Mesothelial cell of epicardium (in vitro differentiated cells): ENCODE measurements at regions not wholly inside any gene's neighbourhood (a gene's known extent, or its start where the extent isn't known, plus 50 kb on each side); places are given as distances from the start of the nearest gene placed in this dataset.

Source experiments
- DNase-seq, 2 experiments: peaks; one replicate each; pipeline ENCODE4 v3.0.0; 2021; ENCODE audit warnings: low spot score in 2 of 2; ENCODE audit not compliant: unreplicated experiment in 2 of 2
- H3K27ac Mint-ChIP-seq: 2 replicates; pipeline ENCODE4 v1.8.0; 2021; ENCODE audit warnings: mixed read lengths
- H3K27me3 Mint-ChIP-seq: 2 replicates; pipeline ENCODE4 v1.8.0; 2021; ENCODE audit warnings: low read depth, mixed read lengths
- H3K36me3 Mint-ChIP-seq: 2 replicates; pipeline ENCODE4 v1.8.0; 2021; ENCODE audit warnings: mixed read lengths
- H3K4me1 Mint-ChIP-seq: 2 replicates; pipeline ENCODE4 v1.8.0; 2021; ENCODE audit warnings: mixed read lengths
- H3K4me3 Mint-ChIP-seq: 2 replicates; pipeline ENCODE4 v1.8.0; 2021; ENCODE audit warnings: mild to moderate bottlenecking, moderate library complexity, mixed read lengths
- H3K9me3 Mint-ChIP-seq: 2 replicates; pipeline ENCODE4 v1.8.0; 2021; ENCODE audit warnings: mixed read lengths
- TF ChIP-seq, protein P1 (sequence below): fragments of 200-600 bp; sonication (generic); IDR thresholded peaks from one replicate; pipeline ENCODE4 v1.5.0; 2021; ENCODE audit warnings: antibody characterized with exemption; ENCODE audit not compliant: unreplicated experiment

DNA sequence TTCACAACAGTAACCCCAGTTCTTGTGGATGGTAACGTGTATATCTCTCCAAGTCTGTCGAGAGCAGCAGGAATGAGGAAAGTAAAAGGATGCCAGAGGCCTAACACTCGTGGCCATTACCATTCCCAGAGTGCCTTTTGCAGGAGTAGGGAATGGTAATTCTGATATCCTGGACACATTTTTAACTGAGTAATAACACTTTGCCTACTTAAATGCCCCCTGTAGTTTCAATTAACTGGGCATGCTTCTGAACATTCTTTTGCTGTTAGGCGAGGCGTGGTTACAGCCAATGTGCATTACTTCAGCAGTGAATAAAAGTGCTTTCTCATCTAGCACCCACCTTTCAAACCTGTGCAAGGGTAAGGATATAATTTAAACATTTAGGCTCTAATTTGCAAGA, 258.5 kb upstream of the ADGRL2 start:
- H3K4me3 Mint-ChIP-seq = no peak overlapping the region
- DNase-seq = no peak
- H3K27ac Mint-ChIP-seq = no peak overlapping the region
- H3K4me1 Mint-ChIP-seq = peaks cover 17% of the 10 kb centered on the region
- TF ChIP-seq, protein P1, sequence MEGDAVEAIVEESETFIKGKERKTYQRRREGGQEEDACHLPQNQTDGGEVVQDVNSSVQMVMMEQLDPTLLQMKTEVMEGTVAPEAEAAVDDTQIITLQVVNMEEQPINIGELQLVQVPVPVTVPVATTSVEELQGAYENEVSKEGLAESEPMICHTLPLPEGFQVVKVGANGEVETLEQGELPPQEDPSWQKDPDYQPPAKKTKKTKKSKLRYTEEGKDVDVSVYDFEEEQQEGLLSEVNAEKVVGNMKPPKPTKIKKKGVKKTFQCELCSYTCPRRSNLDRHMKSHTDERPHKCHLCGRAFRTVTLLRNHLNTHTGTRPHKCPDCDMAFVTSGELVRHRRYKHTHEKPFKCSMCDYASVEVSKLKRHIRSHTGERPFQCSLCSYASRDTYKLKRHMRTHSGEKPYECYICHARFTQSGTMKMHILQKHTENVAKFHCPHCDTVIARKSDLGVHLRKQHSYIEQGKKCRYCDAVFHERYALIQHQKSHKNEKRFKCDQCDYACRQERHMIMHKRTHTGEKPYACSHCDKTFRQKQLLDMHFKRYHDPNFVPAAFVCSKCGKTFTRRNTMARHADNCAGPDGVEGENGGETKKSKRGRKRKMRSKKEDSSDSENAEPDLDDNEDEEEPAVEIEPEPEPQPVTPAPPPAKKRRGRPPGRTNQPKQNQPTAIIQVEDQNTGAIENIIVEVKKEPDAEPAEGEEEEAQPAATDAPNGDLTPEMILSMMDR = no peak
- no peaks in the 10 kb centered on the region for H3K36me3 Mint-ChIP-seq
- no peaks in the 10 kb centered on the region for H3K27me3 Mint-ChIP-seq
- no peaks in the 10 kb centered on the region for H3K9me3 Mint-ChIP-seq

DNA sequence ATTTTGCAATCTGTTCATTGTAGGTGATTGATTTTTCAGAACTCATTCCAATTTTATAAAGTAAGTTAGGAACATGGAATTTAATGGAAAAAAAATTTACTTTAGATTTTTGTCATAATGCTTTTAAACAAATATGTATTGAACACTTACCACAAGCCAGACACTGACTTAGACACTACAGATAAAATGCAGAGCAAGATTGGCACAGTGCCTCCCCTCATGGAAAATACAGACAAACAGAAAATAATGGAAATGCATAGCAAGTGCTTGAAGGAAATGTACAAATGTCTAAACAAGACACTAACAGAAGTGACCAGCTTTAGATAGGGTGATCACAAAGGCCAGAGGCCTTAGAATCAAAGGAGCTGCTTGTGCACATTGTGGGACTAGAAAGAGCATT, 260.5 kb upstream of the ADGRL2 start:
- Mint-ChIP-seq H3K4me3 (no peak overlapping the region), H3K27ac (peak overlapping the region; percentile 54), H3K27me3 (no peaks in the 10 kb centered on the region), H3K36me3 (no peaks in the 10 kb centered on the region), H3K9me3 (no peaks in the 10 kb centered on the region), H3K4me1 (peaks cover 21% of the 10 kb centered on the region)
- TF ChIP-seq, protein P1 = no peak
- DNase-seq = no peak

DNA sequence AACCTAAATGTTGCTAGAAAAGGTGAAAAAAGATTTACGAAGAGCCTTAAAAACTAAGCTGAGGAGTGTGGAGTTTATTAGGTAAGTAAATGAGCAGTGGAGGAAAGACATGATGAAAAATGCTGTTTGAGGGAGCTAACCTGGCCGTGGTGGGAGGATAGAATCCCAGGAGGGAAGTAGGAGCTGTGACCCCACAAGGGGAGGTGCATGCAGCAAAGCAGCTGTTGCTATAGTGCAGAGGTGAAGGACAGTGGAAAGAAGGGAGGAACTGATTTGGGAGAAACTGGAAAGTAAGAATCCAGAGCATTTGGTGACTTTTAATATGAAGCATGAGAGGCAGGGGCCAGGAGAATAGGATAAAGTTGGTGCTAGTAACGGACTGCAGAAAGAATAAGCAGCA, 271.7 kb upstream of the ADGRL2 start:
- H3K4me1 Mint-ChIP-seq = peaks cover 6% of the 10 kb centered on the region
- no peak overlapping the region for H3K4me3 Mint-ChIP-seq
- no peaks in the 10 kb centered on the region for H3K9me3 Mint-ChIP-seq
- no peaks in the 10 kb centered on the region for H3K36me3 Mint-ChIP-seq
- no peaks in the 10 kb centered on the region for H3K27me3 Mint-ChIP-seq
- no peak for DNase-seq
- H3K27ac Mint-ChIP-seq = no peak overlapping the region
- TF ChIP-seq, protein P1 = no peak

DNA sequence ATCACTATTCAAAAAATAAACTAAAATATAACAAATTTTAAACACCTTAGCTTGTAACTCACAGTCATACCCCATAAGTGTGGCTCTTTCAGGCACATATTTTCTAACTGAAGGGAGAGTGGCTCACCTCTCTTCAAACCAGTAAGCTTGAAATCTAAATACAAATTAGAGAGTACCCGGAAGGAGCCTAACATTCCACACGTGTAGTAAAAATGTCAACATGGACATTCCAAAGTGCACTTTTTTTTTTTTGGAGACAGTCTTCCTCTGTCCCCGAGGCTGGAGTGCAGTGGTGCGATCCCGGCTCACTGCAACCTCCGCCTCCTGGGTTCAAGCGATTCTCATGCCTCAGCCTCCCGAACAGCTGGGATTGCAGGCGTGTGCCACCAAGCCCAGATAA, 275.6 kb upstream of the ADGRL2 start:
- TF ChIP-seq, protein P1 = no peak
- no peaks in the 10 kb centered on the region for H3K27me3 Mint-ChIP-seq
- H3K4me3 Mint-ChIP-seq = no peak overlapping the region
- H3K36me3 Mint-ChIP-seq = no peaks in the 10 kb centered on the region
- no peak overlapping the region for H3K27ac Mint-ChIP-seq
- no peaks in the 10 kb centered on the region for H3K9me3 Mint-ChIP-seq
- peaks cover 6% of the 10 kb centered on the region for H3K4me1 Mint-ChIP-seq
- DNase-seq = no peak

DNA sequence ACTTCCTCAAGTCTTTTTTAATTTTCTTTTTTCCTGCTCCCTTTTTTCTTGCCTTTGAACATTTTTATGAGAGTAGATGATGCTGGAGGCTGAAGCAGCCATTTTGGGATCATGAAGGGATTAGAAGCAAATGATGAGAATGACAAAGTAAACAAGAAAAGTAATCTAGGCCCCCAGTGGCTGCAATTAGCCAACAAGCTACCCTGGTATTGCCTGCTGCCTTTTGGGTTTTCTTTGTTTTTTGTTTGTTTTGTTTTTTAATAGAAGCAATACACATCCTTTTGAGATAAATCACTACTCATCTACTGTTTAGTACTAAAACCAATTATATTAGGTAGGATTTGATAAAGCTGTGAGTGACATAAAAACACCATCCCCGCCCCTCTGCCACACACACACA, 280.7 kb upstream of the ADGRL2 start:
- no peaks in the 10 kb centered on the region for H3K9me3 Mint-ChIP-seq
- no peaks in the 10 kb centered on the region for H3K27me3 Mint-ChIP-seq
- H3K36me3 Mint-ChIP-seq = no peaks in the 10 kb centered on the region
- TF ChIP-seq, protein P1 = no peak
- no peak overlapping the region for H3K4me3 Mint-ChIP-seq
- H3K27ac Mint-ChIP-seq = no peak overlapping the region
- no peak for DNase-seq
- H3K4me1 Mint-ChIP-seq = no peaks in the 10 kb centered on the region

DNA sequence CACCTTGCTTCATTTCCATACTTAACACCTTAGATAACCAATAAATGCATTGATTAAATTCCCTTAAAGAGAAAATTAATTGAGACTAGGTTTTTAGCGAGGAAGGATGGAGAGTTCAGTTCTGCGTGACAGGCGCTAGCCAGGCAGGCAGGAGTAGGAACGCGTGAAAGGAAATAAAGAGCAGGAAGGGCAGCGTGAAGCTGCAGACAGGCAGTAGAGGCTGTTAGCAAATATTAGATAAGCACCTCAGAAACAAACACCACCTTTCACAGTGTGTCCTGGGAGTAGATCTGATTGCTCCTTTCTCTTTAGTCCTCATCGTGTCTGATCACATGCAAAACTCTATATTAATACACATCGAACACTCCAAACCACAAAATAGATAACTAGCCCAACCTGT, 282.7 kb upstream of the ADGRL2 start:
- no peaks in the 10 kb centered on the region for H3K27me3 Mint-ChIP-seq
- peaks cover 7% of the 10 kb centered on the region for H3K4me1 Mint-ChIP-seq
- H3K9me3 Mint-ChIP-seq = no peaks in the 10 kb centered on the region
- H3K4me3 Mint-ChIP-seq = no peak overlapping the region
- DNase-seq = no peak
- H3K27ac Mint-ChIP-seq = no peak overlapping the region
- TF ChIP-seq, protein P1 = no peak
- H3K36me3 Mint-ChIP-seq = no peaks in the 10 kb centered on the region
